GM18511 (cell line): ENCODE measurements at regions not wholly inside any gene's neighbourhood (a gene's known extent, or its start where the extent isn't known, plus 50 kb on each side); places are given as distances from the start of the nearest gene placed in this dataset.
"Not testable (repeated sequence)": the region's sequence is repeated elsewhere in the genome, so short reads cannot be mapped to it uniquely, and the experiment has no call there.

Source experiments
- ATAC-seq: cut with Tn5 transposase; IDR thresholded peaks from one replicate; pipeline ENCODE4 v1.9.1; 2021; ENCODE audit warnings: mild to moderate bottlenecking, moderate library complexity; ENCODE audit not compliant: unreplicated experiment

- ATAC-seq: no peak
These were observed 68.6 kb upstream of the PRSS16 start for GRCh38 chr6:27178860-27179259.

GRCh38 chr6:27183060-27183832 lies 64.3 kb upstream of the PRSS16 start:
- no peak for ATAC-seq

GRCh38 chr6:27187231-27188060 lies 60.1 kb upstream of the PRSS16 start:
- no peak for ATAC-seq

DNA sequence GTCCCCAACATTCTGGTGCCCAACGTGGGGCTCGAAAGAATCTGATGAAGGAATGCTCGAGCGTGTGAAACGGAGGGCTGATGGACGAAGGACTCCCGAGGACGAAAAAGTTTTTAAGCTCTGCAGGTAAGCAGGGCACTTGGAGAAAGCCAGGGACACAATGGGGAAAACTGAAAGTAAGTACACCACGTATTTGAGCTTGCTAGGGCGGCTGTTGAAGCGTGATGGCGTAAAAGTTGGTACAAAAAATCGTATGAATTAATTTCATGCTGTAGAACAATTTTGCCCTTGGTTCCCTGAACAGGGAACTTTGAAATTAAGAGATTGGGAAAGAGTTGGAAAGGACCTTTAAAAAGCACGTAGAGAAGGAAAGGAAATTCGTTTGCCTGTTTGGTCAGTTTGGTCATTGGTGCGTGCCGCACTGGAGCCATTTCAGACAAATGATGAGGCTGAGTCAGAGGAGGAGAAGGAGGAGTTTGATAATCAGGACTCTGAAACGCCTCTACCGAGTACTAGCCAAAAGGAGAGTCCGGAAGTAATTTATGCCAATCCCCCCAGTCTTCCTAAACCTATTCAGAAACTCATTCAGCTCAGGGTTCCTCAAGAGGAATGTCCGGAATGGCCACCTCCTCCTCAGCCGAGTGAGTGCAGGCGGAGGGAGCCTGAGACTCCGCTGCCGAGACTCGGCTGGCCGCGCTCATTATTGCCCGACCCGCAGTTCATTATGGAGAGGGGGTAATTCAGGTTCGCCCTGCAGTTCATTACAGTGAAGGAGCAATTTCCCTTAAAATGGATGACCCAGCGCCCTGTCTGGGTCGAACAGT lies 59.2 kb upstream of the PRSS16 start:
- ATAC-seq: peak; percentile 94

DNA sequence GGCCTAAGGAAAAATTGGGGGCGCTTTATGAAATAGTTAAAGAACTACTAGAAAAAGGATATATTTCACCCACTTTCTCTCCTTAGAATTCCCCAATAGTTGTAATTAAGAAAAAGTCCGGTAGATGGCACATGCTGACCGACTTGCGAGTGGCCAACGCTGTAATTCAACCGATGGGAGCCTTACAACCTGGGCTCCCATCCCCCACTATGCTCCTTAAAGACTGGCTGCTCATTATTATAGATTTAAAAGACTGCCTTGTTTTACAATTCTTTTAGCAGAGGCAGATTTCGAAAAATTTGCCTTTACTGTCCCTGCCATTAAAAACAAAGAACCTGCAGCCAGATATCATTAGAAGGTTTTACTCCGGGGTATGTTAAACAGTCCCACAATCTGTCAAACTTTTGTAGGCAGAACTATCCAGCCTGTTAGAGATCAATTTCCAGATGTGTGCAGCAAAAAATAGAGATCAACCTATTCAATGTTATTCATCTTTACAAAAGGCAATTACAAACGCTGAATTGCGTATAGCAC lies 58.5 kb upstream of the PRSS16 start:
- ATAC-seq: peak; percentile 88

- no peak for ATAC-seq
These were observed 57.4 kb upstream of the PRSS16 start for GRCh38 chr6:27190126-27190525.

DNA sequence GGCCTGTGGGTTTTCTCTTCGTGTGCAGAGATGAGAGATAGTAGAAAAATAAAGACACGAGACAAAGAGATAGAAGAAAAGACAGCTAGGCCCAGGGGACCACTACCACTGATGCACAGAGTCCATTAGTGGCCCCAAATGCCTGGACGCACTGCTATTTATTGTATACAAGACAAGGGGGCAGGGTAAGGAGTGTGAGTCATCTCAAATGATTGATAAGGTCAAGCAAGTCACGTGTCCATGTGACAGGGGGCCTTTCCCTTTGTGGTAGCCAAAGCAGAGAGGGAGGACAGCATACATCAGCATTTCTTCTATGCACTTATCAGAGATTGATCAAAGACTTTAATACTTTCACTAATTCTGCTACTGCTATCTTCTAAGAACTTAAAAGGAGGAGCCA lies 53.0 kb upstream of the PRSS16 start:
- not testable (repeated sequence) for ATAC-seq

DNA sequence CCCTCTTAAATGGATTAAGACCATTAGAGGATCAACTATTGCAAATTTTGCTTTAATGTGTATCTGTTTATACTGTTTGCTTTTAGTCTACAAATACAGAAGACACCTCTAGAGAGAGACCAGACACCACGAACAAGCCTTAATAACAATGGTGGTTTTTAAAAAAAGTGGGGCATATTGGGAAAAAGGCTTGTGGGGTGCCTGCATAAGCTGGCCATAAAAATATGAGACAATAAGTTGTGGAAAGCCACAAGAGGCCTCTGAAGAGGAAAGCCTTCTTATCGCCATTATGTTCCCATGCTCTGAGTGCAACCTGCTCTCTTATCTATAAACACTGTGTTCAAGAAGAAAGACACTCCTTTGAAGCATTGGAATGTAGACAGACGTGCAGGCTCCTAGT lies 52.0 kb upstream of the PRSS16 start:
- ATAC-seq: not testable (repeated sequence)
